OCI-LY1 (cell line): ENCODE measurements at regions not wholly inside any gene's neighbourhood (a gene's known extent, or its start where the extent isn't known, plus 50 kb on each side); places are given as distances from the start of the nearest gene placed in this dataset.

Experiments
- CTCF ChIP-seq: fragments of 200-600 bp; sonication (generic), shearing (Covaris generic); IDR thresholded peaks from 2 replicates; pipeline ENCODE4 v1.5.1; 2017; ENCODE audit warnings: mild to moderate bottlenecking, antibody characterized with exemption, low read length, moderate library complexity, mixed read lengths
- EZH2 ChIP-seq: fragments of 200-600 bp; sonication (generic), shearing (Covaris generic); IDR thresholded peaks from 2 replicates; pipeline ENCODE4 v1.8.0; 2017; ENCODE audit warnings: borderline replicate concordance, mixed run types, mild to moderate bottlenecking, antibody characterized with exemption, low read length, moderate library complexity, mixed read lengths

DNA sequence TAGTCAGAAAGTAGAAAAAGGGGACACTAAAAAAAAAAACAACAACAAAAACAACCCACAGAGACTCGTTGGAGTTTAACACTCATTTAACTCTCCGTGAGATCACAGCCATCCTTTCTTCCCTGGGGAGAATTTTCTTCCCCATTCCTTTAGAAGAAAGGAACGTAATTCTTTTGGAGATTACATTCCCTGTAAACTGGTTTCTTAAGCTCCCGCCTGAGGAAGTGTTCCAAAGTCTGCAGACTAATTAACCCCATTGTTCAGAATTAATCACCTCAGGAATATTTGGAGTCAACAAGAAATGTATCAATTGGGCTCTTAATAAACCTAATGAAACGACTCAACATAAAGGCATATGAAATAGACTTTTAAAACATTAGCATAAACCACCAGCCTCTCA, 228.2 kb upstream of the CSF3R start:
- TF ChIP-seq CTCF (no peak), EZH2 (no peak)
